Testis (tissue), 2 donors: ENCODE measurements at regions not wholly inside any gene's neighbourhood (a gene's known extent, or its start where the extent isn't known, plus 50 kb on each side); places are given as distances from the start of the nearest gene placed in this dataset.

ENCODE experiments used
- POLR2A ChIP-seq: fragments of 450-650 bp; IDR thresholded peaks from one replicate; pipeline ENCODE4 v1.6.1; 2017; ENCODE audit warnings: antibody characterized with exemption, mild to moderate bottlenecking, moderate library complexity
- TF ChIP-seq, protein P1 (sequence below), 3 experiments: fragments of 450-650 bp in 2 of 3; fragments of 200-600 bp in 1 of 3; sonication (generic) in 1 of 3; IDR thresholded peaks; one replicate each; pipeline ENCODE4 v1.5.1; 2016 to 2019; ENCODE audit warnings: antibody characterized with exemption in 3 of 3, mild to moderate bottlenecking in 2 of 3, moderate library complexity in 1 of 3

- TF ChIP-seq, protein P1, sequence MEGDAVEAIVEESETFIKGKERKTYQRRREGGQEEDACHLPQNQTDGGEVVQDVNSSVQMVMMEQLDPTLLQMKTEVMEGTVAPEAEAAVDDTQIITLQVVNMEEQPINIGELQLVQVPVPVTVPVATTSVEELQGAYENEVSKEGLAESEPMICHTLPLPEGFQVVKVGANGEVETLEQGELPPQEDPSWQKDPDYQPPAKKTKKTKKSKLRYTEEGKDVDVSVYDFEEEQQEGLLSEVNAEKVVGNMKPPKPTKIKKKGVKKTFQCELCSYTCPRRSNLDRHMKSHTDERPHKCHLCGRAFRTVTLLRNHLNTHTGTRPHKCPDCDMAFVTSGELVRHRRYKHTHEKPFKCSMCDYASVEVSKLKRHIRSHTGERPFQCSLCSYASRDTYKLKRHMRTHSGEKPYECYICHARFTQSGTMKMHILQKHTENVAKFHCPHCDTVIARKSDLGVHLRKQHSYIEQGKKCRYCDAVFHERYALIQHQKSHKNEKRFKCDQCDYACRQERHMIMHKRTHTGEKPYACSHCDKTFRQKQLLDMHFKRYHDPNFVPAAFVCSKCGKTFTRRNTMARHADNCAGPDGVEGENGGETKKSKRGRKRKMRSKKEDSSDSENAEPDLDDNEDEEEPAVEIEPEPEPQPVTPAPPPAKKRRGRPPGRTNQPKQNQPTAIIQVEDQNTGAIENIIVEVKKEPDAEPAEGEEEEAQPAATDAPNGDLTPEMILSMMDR (IDR thresholded peaks at IDR 0.05), result no peak
- TF ChIP-seq POLR2A, result no peak
Observed at GRCh38 chr2:172285010-172285621, 142.3 kb upstream of the ITGA6 start.
